Tibial nerve (tissue), 4 donors: ENCODE measurements at regions not wholly inside any gene's neighbourhood (a gene's known extent, or its start where the extent isn't known, plus 50 kb on each side); places are given as distances from the start of the nearest gene placed in this dataset.

Source experiments
- DNase-seq, 2 donors: peaks; one replicate each; pipeline ENCODE4 v3.0.0-alpha.2; 2019; ENCODE audit warnings: low spot score in 2 of 2
- H3K27ac ChIP-seq, 4 donors: fragments of 200-600 bp; sonication (generic) in 3 of 4; one replicate each; pipeline ENCODE4 v1.5.1; 2017 to 2019; ENCODE audit warnings: mild to moderate bottlenecking in 1 of 4
- H3K27me3 ChIP-seq, 2 donors: fragments of 200-600 bp; sonication (generic) in 1 of 2; one replicate each; pipeline versions ENCODE4 v1.5.1 to v1.6.0; 2017 to 2019
- H3K36me3 ChIP-seq, 3 donors: fragments of 200-600 bp; sonication (generic); one replicate each; pipeline ENCODE4 v1.5.1; 2018 to 2019
- H3K4me1 ChIP-seq, 4 donors: fragments of 200-600 bp; sonication (generic) in 3 of 4; one replicate each; pipeline ENCODE4 v1.5.1; 2017 to 2019
- H3K4me3 ChIP-seq, 4 donors: fragments of 200-600 bp; sonication (generic) in 3 of 4; one replicate each; pipeline ENCODE4 v1.5.1; 2017 to 2019; ENCODE audit warnings: mild to moderate bottlenecking in 1 of 4, moderate library complexity in 1 of 4
- H3K9me3 ChIP-seq, 4 donors: fragments of 200-600 bp; sonication (generic) in 3 of 4; one replicate each; pipeline ENCODE4 v1.5.1; 2017 to 2019
- CTCF ChIP-seq, 5 experiments: fragments of 200-600 bp in 3 of 5; fragments of 450-650 bp in 2 of 5; sonication (generic) in 3 of 5; IDR thresholded peaks; one replicate each; pipeline ENCODE4 v1.5.1; 2016 to 2019; ENCODE audit warnings: antibody characterized with exemption in 5 of 5, mild to moderate bottlenecking in 3 of 5, moderate library complexity in 2 of 5
- EP300 ChIP-seq, 2 donors: sonication (generic); formaldehyde crosslinking; IDR thresholded peaks; one replicate each; pipeline ENCODE4 v1.6.1; 2017; ENCODE audit warnings: antibody characterized with exemption in 2 of 2, mild to moderate bottlenecking in 1 of 2
- POLR2A ChIP-seq, 2 donors: fragments of 450-650 bp; IDR thresholded peaks; one replicate each; pipeline ENCODE4 v1.6.1; 2017; ENCODE audit warnings: antibody characterized with exemption in 2 of 2, mild to moderate bottlenecking in 2 of 2, moderate library complexity in 2 of 2
- WGBS, 2 donors: methylation state at CpG; one replicate each; pipeline ENCODE4 v1.1.5; 2018; 5-methylcytosine and 5-hydroxymethylcytosine counted together

GRCh38 chr15:29383367-29383766 lies 113.7 kb upstream of the NSMCE3 start:
- Histone ChIP-seq H3K36me3 (no peaks in the 10 kb centered on the region), H3K9me3 (peaks cover 0 to 6% (median 0%) of the 10 kb centered on the region in 4 donors), H3K27ac (no peak overlapping the region), H3K4me3 (no peak overlapping the region), H3K4me1 (no peaks in the 10 kb centered on the region), H3K27me3 (no peaks in the 10 kb centered on the region)
- TF ChIP-seq CTCF (IDR thresholded peaks at IDR 0.05) = no peak
- TF ChIP-seq EP300 (IDR thresholded peaks at IDR 0.05) = no peak
- TF ChIP-seq POLR2A (IDR thresholded peaks at IDR 0.05) = no peak
- 93% methylated on average over 4 of the region's 4 CpGs for WGBS, 2 donors
- no peak for DNase-seq

DNA sequence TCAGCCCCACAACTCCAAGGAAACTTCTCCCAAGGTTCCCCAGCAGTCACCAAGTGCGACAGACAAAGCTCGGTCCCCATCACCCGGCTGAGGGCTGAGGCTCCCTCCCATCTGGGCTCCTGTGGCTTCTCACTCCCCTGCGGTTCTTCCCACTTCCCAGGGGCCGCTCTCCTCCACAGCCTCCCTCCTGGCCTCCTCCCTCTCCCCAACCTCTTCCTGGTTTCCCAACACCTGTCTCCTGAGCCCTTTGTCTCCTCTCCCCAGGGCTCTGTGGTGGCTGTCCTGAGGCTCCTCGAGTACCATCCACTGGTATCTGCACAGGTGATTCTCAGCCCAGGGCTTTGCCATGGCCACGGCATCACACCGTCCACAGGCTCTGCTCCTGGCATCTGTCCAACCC lies 113.2 kb upstream of the NSMCE3 start:
- H3K36me3 ChIP-seq = no peaks in the 10 kb centered on the region
- peaks cover 0 to 3% (median 0%) of the 10 kb centered on the region in 4 donors for H3K9me3 ChIP-seq
- WGBS, 2 donors = 72 to 80% methylated on average over 8 of the region's 8 CpGs
- H3K4me3 ChIP-seq = no peak overlapping the region
- DNase-seq = no peak
- no peaks in the 10 kb centered on the region for H3K27me3 ChIP-seq
- no peak overlapping the region for H3K27ac ChIP-seq
- TF ChIP-seq POLR2A (IDR thresholded peaks at IDR 0.05) = no peak
- TF ChIP-seq CTCF (IDR thresholded peaks at IDR 0.05) = no peak
- TF ChIP-seq EP300 (IDR thresholded peaks at IDR 0.05) = no peak
- H3K4me1 ChIP-seq = no peaks in the 10 kb centered on the region

GRCh38 chr15:29380466-29380865 lies 110.8 kb upstream of the NSMCE3 start:
- Histone ChIP-seq H3K4me3 (no peak overlapping the region), H3K9me3 (peaks cover 0 to 3% (median 0%) of the 10 kb centered on the region in 4 donors), H3K27ac (no peak overlapping the region), H3K27me3 (no peaks in the 10 kb centered on the region), H3K36me3 (no peaks in the 10 kb centered on the region), H3K4me1 (no peaks in the 10 kb centered on the region)
- WGBS, 2 donors = 78 to 79% methylated on average over 6 of the region's 6 CpGs
- TF ChIP-seq POLR2A (IDR thresholded peaks at IDR 0.05) (no peak), EP300 (IDR thresholded peaks at IDR 0.05) (no peak), CTCF (IDR thresholded peaks at IDR 0.05) (no peak)
- no peak for DNase-seq

DNA sequence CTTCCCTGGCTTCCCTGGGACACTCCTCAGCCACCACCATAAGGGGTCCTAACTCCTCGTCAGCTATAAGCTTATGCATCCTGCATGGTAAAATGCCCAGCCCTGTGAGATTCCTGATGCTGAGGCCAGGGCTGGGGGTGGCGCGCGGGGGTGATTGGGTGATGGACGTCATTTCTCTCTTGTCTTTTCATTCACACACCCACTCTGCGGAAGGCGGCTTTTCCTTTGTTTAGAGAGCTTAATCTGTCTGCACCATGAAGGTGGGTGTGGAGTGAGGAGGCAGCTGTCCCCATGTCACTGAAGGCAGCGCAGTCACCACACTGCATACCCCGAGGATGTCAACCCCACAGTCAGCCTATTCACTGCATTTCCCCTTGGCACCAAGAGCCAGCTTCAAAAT lies 110.0 kb upstream of the NSMCE3 start:
- H3K4me1 ChIP-seq = no peaks in the 10 kb centered on the region
- no peak for DNase-seq
- no peaks in the 10 kb centered on the region for H3K36me3 ChIP-seq
- 45 to 76% methylated on average over 5 to 9 of the region's 9 CpGs for WGBS, 2 donors
- peaks cover 0 to 3% (median 0%) of the 10 kb centered on the region in 4 donors for H3K9me3 ChIP-seq
- H3K27ac ChIP-seq = no peak overlapping the region
- H3K4me3 ChIP-seq = no peak overlapping the region
- TF ChIP-seq CTCF (IDR thresholded peaks at IDR 0.05) = no peak
- no peak for TF ChIP-seq EP300 (IDR thresholded peaks at IDR 0.05)
- no peak for TF ChIP-seq POLR2A (IDR thresholded peaks at IDR 0.05)
- no peaks in the 10 kb centered on the region for H3K27me3 ChIP-seq

DNA sequence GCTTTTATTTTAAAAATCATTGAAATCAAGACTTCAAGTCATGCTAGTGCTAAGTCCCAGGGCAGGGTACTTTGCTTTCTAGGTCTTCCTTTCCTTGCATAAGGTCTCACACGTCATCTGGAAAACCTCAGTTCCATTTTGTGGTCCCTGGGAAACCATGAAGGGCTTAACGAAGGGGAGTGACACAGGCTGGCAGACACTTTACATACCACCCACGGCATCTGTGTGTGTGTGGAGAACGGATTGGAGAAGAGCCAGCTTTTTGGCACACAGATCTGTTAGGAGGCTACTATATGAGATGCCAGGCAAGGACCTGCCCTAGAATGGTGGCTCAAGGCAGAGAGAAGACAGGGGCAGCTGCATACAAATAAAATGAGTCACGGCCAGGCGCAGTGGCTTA lies 107.5 kb upstream of the NSMCE3 start:
- Histone ChIP-seq H3K4me1 (no peaks in the 10 kb centered on the region), H3K27ac (no peak overlapping the region), H3K9me3 (peaks cover 0 to 3% (median 0%) of the 10 kb centered on the region in 4 donors), H3K27me3 (no peaks in the 10 kb centered on the region), H3K4me3 (no peak overlapping the region), H3K36me3 (no peaks in the 10 kb centered on the region)
- no peak for DNase-seq
- TF ChIP-seq CTCF (IDR thresholded peaks at IDR 0.05) = no peak
- TF ChIP-seq POLR2A (IDR thresholded peaks at IDR 0.05) = no peak
- no peak for TF ChIP-seq EP300 (IDR thresholded peaks at IDR 0.05)
- WGBS, 2 donors = 67 to 68% methylated on average over 6 of the region's 6 CpGs
